ENCODE measurements at regions not wholly inside any gene's neighbourhood (a gene's known extent, or its start where the extent isn't known, plus 50 kb on each side); places are given as distances from the start of the nearest gene placed in this dataset.

DNA sequence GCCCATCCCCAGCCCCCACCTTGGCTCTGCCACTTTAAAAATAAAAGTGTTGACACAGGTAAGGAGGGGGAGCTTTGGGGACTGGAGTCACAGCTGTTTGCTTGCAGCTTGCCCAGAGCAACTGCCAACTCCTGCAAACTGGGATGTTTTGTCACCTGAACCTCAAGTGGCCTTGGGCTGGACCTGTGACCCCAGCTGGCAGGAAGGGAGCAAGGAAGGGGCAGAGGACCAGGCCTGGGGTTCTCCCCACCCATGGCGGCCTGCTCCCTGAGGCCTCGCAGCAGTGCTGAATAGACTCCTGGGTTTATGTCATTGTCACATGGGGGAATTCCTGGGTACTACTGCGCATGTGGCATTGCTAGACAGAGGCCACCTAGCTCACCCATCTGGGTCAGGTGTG, 246.9 kb upstream of the TLE3 start:
- TF ChIP-seq, protein P1, sequence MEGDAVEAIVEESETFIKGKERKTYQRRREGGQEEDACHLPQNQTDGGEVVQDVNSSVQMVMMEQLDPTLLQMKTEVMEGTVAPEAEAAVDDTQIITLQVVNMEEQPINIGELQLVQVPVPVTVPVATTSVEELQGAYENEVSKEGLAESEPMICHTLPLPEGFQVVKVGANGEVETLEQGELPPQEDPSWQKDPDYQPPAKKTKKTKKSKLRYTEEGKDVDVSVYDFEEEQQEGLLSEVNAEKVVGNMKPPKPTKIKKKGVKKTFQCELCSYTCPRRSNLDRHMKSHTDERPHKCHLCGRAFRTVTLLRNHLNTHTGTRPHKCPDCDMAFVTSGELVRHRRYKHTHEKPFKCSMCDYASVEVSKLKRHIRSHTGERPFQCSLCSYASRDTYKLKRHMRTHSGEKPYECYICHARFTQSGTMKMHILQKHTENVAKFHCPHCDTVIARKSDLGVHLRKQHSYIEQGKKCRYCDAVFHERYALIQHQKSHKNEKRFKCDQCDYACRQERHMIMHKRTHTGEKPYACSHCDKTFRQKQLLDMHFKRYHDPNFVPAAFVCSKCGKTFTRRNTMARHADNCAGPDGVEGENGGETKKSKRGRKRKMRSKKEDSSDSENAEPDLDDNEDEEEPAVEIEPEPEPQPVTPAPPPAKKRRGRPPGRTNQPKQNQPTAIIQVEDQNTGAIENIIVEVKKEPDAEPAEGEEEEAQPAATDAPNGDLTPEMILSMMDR (IDR thresholded peaks at IDR 0.05) = no peak
- no peak for TF ChIP-seq POLR2A (IDR thresholded peaks at IDR 0.05)
